Mesothelial cell of epicardium (in vitro differentiated cells): ENCODE measurements at regions not wholly inside any gene's neighbourhood (a gene's known extent, or its start where the extent isn't known, plus 50 kb on each side); places are given as distances from the start of the nearest gene placed in this dataset.

Source experiments
- DNase-seq, 2 experiments: peaks; one replicate each; pipeline ENCODE4 v3.0.0; 2021; ENCODE audit warnings: low spot score in 2 of 2; ENCODE audit not compliant: unreplicated experiment in 2 of 2
- H3K27ac Mint-ChIP-seq: 2 replicates; pipeline ENCODE4 v1.8.0; 2021; ENCODE audit warnings: mixed read lengths
- H3K27me3 Mint-ChIP-seq: 2 replicates; pipeline ENCODE4 v1.8.0; 2021; ENCODE audit warnings: low read depth, mixed read lengths
- H3K36me3 Mint-ChIP-seq: 2 replicates; pipeline ENCODE4 v1.8.0; 2021; ENCODE audit warnings: mixed read lengths
- H3K4me1 Mint-ChIP-seq: 2 replicates; pipeline ENCODE4 v1.8.0; 2021; ENCODE audit warnings: mixed read lengths
- H3K4me3 Mint-ChIP-seq: 2 replicates; pipeline ENCODE4 v1.8.0; 2021; ENCODE audit warnings: mild to moderate bottlenecking, moderate library complexity, mixed read lengths
- H3K9me3 Mint-ChIP-seq: 2 replicates; pipeline ENCODE4 v1.8.0; 2021; ENCODE audit warnings: mixed read lengths
- TF ChIP-seq, protein P1 (sequence below): fragments of 200-600 bp; sonication (generic); IDR thresholded peaks from one replicate; pipeline ENCODE4 v1.5.0; 2021; ENCODE audit warnings: antibody characterized with exemption; ENCODE audit not compliant: unreplicated experiment

DNA sequence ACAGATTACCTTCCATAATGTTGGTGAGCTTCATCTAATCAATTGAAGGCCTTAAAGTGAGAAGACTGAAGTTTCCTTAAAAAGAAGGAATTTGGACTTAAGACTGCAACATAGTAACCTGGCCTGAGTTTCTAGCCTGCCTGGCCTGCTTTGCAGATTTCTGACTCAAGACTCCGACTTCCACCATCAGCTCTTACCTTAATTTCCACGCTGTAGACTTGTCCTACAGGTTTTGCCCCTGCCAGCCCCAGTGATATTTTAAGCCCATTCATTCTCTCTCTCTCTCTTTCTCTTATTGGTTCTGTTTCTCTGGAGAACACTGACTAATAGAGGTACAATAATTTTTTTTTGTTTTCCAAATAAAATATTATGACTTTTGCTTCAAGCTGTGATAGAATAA is 862.3 kb upstream of the GHITM start:
- Mint-ChIP-seq H3K27ac (no peak overlapping the region), H3K27me3 (no peaks in the 10 kb centered on the region), H3K4me1 (peaks cover 24% of the 10 kb centered on the region), H3K9me3 (no peaks in the 10 kb centered on the region), H3K4me3 (no peak overlapping the region), H3K36me3 (no peaks in the 10 kb centered on the region)
- TF ChIP-seq, protein P1, sequence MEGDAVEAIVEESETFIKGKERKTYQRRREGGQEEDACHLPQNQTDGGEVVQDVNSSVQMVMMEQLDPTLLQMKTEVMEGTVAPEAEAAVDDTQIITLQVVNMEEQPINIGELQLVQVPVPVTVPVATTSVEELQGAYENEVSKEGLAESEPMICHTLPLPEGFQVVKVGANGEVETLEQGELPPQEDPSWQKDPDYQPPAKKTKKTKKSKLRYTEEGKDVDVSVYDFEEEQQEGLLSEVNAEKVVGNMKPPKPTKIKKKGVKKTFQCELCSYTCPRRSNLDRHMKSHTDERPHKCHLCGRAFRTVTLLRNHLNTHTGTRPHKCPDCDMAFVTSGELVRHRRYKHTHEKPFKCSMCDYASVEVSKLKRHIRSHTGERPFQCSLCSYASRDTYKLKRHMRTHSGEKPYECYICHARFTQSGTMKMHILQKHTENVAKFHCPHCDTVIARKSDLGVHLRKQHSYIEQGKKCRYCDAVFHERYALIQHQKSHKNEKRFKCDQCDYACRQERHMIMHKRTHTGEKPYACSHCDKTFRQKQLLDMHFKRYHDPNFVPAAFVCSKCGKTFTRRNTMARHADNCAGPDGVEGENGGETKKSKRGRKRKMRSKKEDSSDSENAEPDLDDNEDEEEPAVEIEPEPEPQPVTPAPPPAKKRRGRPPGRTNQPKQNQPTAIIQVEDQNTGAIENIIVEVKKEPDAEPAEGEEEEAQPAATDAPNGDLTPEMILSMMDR: no peak
- no peak for DNase-seq

DNA sequence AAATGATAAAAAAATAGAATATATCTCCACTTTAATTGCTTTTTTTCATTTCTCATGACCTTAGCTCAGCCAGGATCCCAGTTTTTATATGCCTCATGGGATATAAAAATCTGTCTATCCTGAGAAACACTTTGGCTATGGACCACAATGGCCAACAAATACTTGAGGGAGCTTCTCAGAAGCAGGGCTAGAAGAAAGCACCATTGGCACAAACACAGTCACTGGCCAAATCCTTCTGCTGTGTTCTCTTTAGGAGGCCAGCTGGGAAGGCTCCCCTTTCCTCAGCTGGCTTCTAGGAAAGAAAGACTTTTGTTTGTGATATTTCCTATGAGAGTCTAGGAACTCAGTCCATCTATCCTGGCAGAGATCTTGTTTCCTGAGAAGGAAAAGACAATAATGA is 856.2 kb upstream of the GHITM start:
- H3K27me3 Mint-ChIP-seq: no peaks in the 10 kb centered on the region
- H3K4me3 Mint-ChIP-seq: no peak overlapping the region
- DNase-seq: no peak
- H3K27ac Mint-ChIP-seq: no peak overlapping the region
- TF ChIP-seq, protein P1: no peak
- H3K36me3 Mint-ChIP-seq: no peaks in the 10 kb centered on the region
- peaks cover 18% of the 10 kb centered on the region for H3K9me3 Mint-ChIP-seq
- H3K4me1 Mint-ChIP-seq: no peaks in the 10 kb centered on the region

DNA sequence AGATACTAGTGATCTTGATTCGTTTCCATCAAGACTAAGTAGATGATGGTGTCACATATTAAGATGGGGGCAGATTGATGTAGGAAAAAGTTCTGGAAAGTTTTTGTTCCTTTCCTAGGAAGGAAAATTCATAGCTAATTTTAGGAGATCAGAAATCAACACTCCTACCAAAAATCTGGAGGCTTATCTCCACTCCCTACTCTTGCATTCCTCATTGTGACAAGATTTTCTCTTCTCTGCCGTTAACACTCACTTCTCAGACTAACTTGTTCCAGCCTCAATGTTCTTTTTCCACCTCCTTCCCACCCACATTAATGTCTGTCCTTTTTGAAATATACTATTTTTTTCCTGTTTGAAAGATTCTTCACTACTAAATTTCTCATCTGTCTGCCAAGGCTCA is 851.9 kb upstream of the GHITM start:
- DNase-seq: no peak
- no peaks in the 10 kb centered on the region for H3K4me1 Mint-ChIP-seq
- H3K4me3 Mint-ChIP-seq: no peak overlapping the region
- H3K27ac Mint-ChIP-seq: no peak overlapping the region
- peaks cover 18% of the 10 kb centered on the region for H3K9me3 Mint-ChIP-seq
- TF ChIP-seq, protein P1: no peak
- H3K27me3 Mint-ChIP-seq: no peaks in the 10 kb centered on the region
- no peaks in the 10 kb centered on the region for H3K36me3 Mint-ChIP-seq

DNA sequence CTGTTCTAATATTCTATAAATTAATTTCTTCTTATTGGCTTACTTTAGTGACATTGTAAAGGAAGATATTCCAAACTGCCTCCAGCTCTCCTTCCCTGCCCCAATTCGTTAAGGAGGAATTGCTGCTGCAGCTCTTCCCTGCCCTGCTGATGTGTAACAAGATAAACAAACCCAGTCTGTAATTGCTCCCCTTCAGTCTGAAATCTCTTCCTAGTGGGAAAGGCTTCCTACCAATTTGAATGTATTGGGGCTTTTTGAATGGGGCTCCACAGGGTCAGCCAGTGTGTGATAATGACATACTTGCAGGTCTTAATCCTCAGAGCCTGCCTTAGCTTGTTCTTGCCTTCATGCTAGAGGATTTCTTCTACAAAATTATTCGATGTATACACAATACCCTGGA is 849.9 kb upstream of the GHITM start:
- TF ChIP-seq, protein P1: no peak
- H3K9me3 Mint-ChIP-seq: peaks cover 22% of the 10 kb centered on the region
- H3K27ac Mint-ChIP-seq: no peak overlapping the region
- H3K36me3 Mint-ChIP-seq: no peaks in the 10 kb centered on the region
- no peak overlapping the region for H3K4me3 Mint-ChIP-seq
- no peak for DNase-seq
- no peaks in the 10 kb centered on the region for H3K4me1 Mint-ChIP-seq
- no peaks in the 10 kb centered on the region for H3K27me3 Mint-ChIP-seq

DNA sequence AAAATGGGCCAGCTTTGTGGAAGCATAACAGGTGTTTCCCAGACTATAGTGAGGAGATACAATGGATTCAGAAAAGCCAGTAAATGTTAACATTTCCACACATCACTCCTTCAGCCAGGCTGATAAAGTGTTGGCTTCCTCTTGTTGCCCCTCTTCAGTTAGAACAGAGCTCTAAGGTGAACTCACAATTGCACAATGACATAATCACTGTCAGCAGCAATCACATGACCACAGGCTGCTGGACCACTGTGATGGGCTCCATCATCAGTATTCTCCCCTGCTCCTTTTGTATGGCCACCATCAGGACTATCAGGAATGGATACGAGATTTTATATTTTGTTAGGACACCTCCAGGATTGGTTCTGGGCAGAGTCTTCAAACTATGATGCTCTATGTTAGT is 849.4 kb upstream of the GHITM start:
- Mint-ChIP-seq H3K27ac (no peak overlapping the region), H3K4me1 (no peaks in the 10 kb centered on the region), H3K4me3 (no peak overlapping the region), H3K9me3 (peaks cover 22% of the 10 kb centered on the region), H3K36me3 (no peaks in the 10 kb centered on the region), H3K27me3 (no peaks in the 10 kb centered on the region)
- TF ChIP-seq, protein P1: no peak
- no peak for DNase-seq

DNA sequence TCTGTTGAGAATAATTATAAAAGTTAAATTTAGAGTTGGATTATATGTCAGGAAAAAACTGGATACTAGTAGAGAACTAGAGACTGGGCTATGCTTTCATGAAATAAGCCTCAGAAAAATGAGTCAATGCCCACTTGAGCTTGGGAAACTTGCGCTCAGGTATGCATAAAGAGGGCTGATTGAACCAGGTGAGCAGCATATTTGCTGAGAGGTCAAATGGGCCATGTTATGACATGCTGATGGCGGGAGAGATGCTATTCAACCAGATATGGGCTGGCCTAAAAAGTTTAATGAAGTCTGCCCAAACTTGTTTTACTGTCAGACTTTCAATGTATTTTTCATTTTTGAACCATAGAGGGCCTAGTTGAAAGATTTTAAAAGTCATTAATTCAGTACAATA is 837.6 kb upstream of the GHITM start:
- TF ChIP-seq, protein P1: no peak
- no peak for DNase-seq
- Mint-ChIP-seq H3K27me3 (no peaks in the 10 kb centered on the region), H3K4me3 (no peak overlapping the region), H3K4me1 (peaks cover 3% of the 10 kb centered on the region), H3K36me3 (no peaks in the 10 kb centered on the region), H3K27ac (no peak overlapping the region), H3K9me3 (peaks cover 5% of the 10 kb centered on the region)
